ENCODE measurements at regions not wholly inside any gene's neighbourhood (a gene's known extent, or its start where the extent isn't known, plus 50 kb on each side); places are given as distances from the start of the nearest gene placed in this dataset.

- no peaks in the 10 kb centered on the region for H3K9me2 ChIP-seq (ENCODE audit: insufficient read depth, low read length)
- no peaks in the 10 kb centered on the region for H3K79me2 ChIP-seq (replicated peaks; ENCODE audit: insufficient read depth, low read length)
- H3F3A ChIP-seq (ENCODE audit: insufficient read depth, low read length, poor library complexity, severe bottlenecking) = no peaks in the 10 kb centered on the region
- peak overlapping the region; percentile 73 for H3K27ac ChIP-seq (ENCODE audit: low read length)
- peak; percentile 7 for TF ChIP-seq REST (IDR thresholded peaks at IDR 0.05; ENCODE audit: borderline replicate concordance)
- no peak for TF ChIP-seq EZH2 (IDR thresholded peaks at IDR 0.05; ENCODE audit: borderline replicate concordance, insufficient read depth, low read length, poor library complexity, severe bottlenecking)
- H2AFZ ChIP-seq (ENCODE audit: low read depth, low read length) = no peak overlapping the region
- H3K27me3 ChIP-seq (ENCODE audit: insufficient read depth, low read depth, low read length) = no peaks in the 10 kb centered on the region
- H3K4me2 ChIP-seq (ENCODE audit: low read length) = no peak overlapping the region
- H3K4me3 ChIP-seq (ENCODE audit: low read length) = peak overlapping the region; percentile 35
- H3K9me3 ChIP-seq (ENCODE audit: low read length) = no peaks in the 10 kb centered on the region
- no peaks in the 10 kb centered on the region for H3K36me3 ChIP-seq (ENCODE audit: insufficient read depth, low read length)
- H4K20me1 ChIP-seq (ENCODE audit: insufficient read depth) = no peaks in the 10 kb centered on the region
- H3K9ac ChIP-seq (ENCODE audit: low read length) = peak overlapping the region; percentile 40
Measured at GRCh38 chr14:104385531-104386101, 193.9 kb upstream of the C14orf180 start.

- Histone ChIP-seq H3K79me2 (replicated peaks; ENCODE audit: insufficient read depth, low read length) (no peaks in the 10 kb centered on the region), H3K9ac (ENCODE audit: low read length) (peak overlapping the region; percentile 40), H3K4me3 (ENCODE audit: low read length) (peak overlapping the region; percentile 35), H3K9me2 (ENCODE audit: insufficient read depth, low read length) (no peaks in the 10 kb centered on the region), H3K4me2 (ENCODE audit: low read length) (no peak overlapping the region), H2AFZ (ENCODE audit: low read depth, low read length) (no peak overlapping the region), H3K27me3 (ENCODE audit: insufficient read depth, low read depth, low read length) (no peaks in the 10 kb centered on the region), H3K36me3 (ENCODE audit: insufficient read depth, low read length) (no peaks in the 10 kb centered on the region), H4K20me1 (ENCODE audit: insufficient read depth) (no peaks in the 10 kb centered on the region), H3F3A (ENCODE audit: insufficient read depth, low read length, poor library complexity, severe bottlenecking) (no peaks in the 10 kb centered on the region), H3K27ac (ENCODE audit: low read length) (peak overlapping the region; percentile 73), H3K9me3 (ENCODE audit: low read length) (no peaks in the 10 kb centered on the region)
- TF ChIP-seq POLR2AphosphoS5 (IDR thresholded peaks at IDR 0.05) = no peak
- TF ChIP-seq CTCF (IDR thresholded peaks at IDR 0.05; ENCODE audit: poor library complexity, severe bottlenecking) = peak; percentile 54
Measured at GRCh38 chr14:104386151-104386841, 193.3 kb upstream of the C14orf180 start.

GRCh38 chr14:104387022-104388010, 192.2 kb upstream of the C14orf180 start:
- H3K4me2 ChIP-seq (ENCODE audit: low read length) = no peak overlapping the region
- no peak overlapping the region for H3K4me3 ChIP-seq (ENCODE audit: low read length)
- no peak overlapping the region for H3K9ac ChIP-seq (ENCODE audit: low read length)
- H3K9me3 ChIP-seq (ENCODE audit: low read length) = no peaks in the 10 kb centered on the region
- no peak overlapping the region for H2AFZ ChIP-seq (ENCODE audit: low read depth, low read length)
- no peaks in the 10 kb centered on the region for H4K20me1 ChIP-seq (ENCODE audit: insufficient read depth)
- no peak overlapping the region for H3K27ac ChIP-seq (ENCODE audit: low read length)
- no peaks in the 10 kb centered on the region for H3K27me3 ChIP-seq (ENCODE audit: insufficient read depth, low read depth, low read length)
- H3K79me2 ChIP-seq (replicated peaks; ENCODE audit: insufficient read depth, low read length) = no peaks in the 10 kb centered on the region
- H3F3A ChIP-seq (ENCODE audit: insufficient read depth, low read length, poor library complexity, severe bottlenecking) = no peaks in the 10 kb centered on the region
- H3K9me2 ChIP-seq (ENCODE audit: insufficient read depth, low read length) = no peaks in the 10 kb centered on the region
- H3K36me3 ChIP-seq (ENCODE audit: insufficient read depth, low read length) = no peaks in the 10 kb centered on the region
- TF ChIP-seq RAD21 (conservative IDR thresholded peaks at IDR 0.05) (no peak), REST (IDR thresholded peaks at IDR 0.05; ENCODE audit: borderline replicate concordance) (no peak), TAF1 (IDR thresholded peaks at IDR 0.05; ENCODE audit: low read depth) (no peak), MXI1 (conservative IDR thresholded peaks at IDR 0.05; ENCODE audit: poor library complexity, severe bottlenecking) (no peak), SMC3 (conservative IDR thresholded peaks at IDR 0.05; ENCODE audit: poor library complexity) (no peak), CTCF (IDR thresholded peaks at IDR 0.05; ENCODE audit: poor library complexity, severe bottlenecking) (no peak)
